Erythroblast (primary cell): ENCODE measurements at regions not wholly inside any gene's neighbourhood (a gene's known extent, or its start where the extent isn't known, plus 50 kb on each side); places are given as distances from the start of the nearest gene placed in this dataset.

Source experiments
- GATA1 ChIP-seq: IDR thresholded peaks from 2 replicates; pipeline ENCODE4 v1.6.1; 2011; ENCODE audit warnings: low read depth, mild to moderate bottlenecking, control low read depth, low read length, moderate library complexity
- POLR2A ChIP-seq: IDR thresholded peaks from 2 replicates; pipeline ENCODE4 v1.6.1; 2011; ENCODE audit warnings: mild to moderate bottlenecking, low read length

DNA sequence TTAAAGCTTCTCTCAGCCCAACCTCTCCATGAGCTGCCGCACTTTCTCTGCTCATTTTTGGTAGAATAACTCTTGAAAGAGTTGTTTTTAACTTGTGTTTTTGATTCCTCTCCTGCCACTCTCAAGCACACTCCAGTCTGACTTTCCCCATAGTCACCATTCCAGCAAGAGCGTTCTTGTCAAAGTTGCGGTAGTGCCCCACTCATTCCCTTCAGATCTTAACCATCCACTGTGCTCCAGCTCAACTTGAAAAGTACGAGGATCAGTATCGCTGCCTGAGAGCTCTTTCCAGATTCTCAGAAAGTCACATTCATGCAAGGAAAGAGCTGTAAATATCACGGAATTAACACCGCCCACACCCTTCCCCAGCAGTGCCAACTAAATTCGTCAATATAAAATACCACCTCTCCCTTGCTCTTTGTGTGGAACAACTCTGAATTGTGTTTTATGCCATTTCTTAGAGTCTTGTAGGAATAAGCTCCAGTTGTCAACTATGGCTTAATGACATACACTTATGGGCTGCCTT is 59.7 kb upstream of the IL15 start:
- no peak for TF ChIP-seq POLR2A
- TF ChIP-seq GATA1 = no peak
